Retinal pigment epithelial cell (primary cell): ENCODE measurements at regions not wholly inside any gene's neighbourhood (a gene's known extent, or its start where the extent isn't known, plus 50 kb on each side); places are given as distances from the start of the nearest gene placed in this dataset.

Source experiments
- DNase-seq: peaks from one replicate; pipeline ENCODE4 v3.0.0-alpha.2; 2010; ENCODE audit warnings: low read depth
- H3K4me3 ChIP-seq: 2 replicates; pipeline ENCODE4 v1.5.1; 2011; ENCODE audit warnings: mild to moderate bottlenecking, low read length, control low read depth, moderate library complexity
- CTCF ChIP-seq: conservative IDR thresholded peaks from 2 replicates; pipeline ENCODE4 v1.5.1; 2011; ENCODE audit warnings: low read depth, low read length, control low read depth, inconsistent platforms

- no peak for TF ChIP-seq CTCF
- no peak overlapping the region for H3K4me3 ChIP-seq
- no peak for DNase-seq
Observed at GRCh38 chr15:81766829-81767475, 278.9 kb downstream of the MEX3B start.

- DNase-seq, result no peak
- no peak overlapping the region for H3K4me3 ChIP-seq
- TF ChIP-seq CTCF, result no peak
Observed at GRCh38 chr15:81765816-81766215, 280.0 kb downstream of the MEX3B start.

- no peak overlapping the region for H3K4me3 ChIP-seq
- no peak for DNase-seq
- no peak for TF ChIP-seq CTCF
Observed at GRCh38 chr15:81763304-81763703, 282.5 kb downstream of the MEX3B start.

GRCh38 chr15:81760686-81761085 is 285.1 kb downstream of the MEX3B start:
- H3K4me3 ChIP-seq, result no peak overlapping the region
- no peak for DNase-seq
- no peak for TF ChIP-seq CTCF

- no peak for DNase-seq
- no peak for TF ChIP-seq CTCF
- H3K4me3 ChIP-seq, result no peak overlapping the region
Observed at GRCh38 chr15:81758818-81759284, 287.0 kb downstream of the MEX3B start.

GRCh38 chr15:81755626-81756025 is 290.2 kb downstream of the MEX3B start:
- no peak for TF ChIP-seq CTCF

GRCh38 chr15:81754078-81754477 is 291.7 kb downstream of the MEX3B start:
- DNase-seq, result no peak
- H3K4me3 ChIP-seq, result no peak overlapping the region
- TF ChIP-seq CTCF, result no peak

More at GRCh38 chr15:81755626-81756025, 290.2 kb downstream of the MEX3B start:
- H3K4me3 ChIP-seq, result no peak overlapping the region
- no peak for DNase-seq
